Mucosa of rectum (tissue), 2 donors: ENCODE measurements at regions not wholly inside any gene's neighbourhood (a gene's known extent, or its start where the extent isn't known, plus 50 kb on each side); places are given as distances from the start of the nearest gene placed in this dataset.
"Not testable (repeated sequence)": the region's sequence is repeated elsewhere in the genome, so short reads cannot be mapped to it uniquely, and the experiment has no call there.

Source experiments
- H3K27ac ChIP-seq, 2 donors: one replicate each; pipeline ENCODE4 v1.7.0; 2013; ENCODE audit warnings: inconsistent platforms in 2 of 2, low read depth in 2 of 2, low read length in 2 of 2
- H3K27me3 ChIP-seq, 2 donors: one replicate each; pipeline ENCODE4 v1.7.0; 2013; ENCODE audit warnings: low read length in 2 of 2; ENCODE audit not compliant: control insufficient read depth in 2 of 2, insufficient read depth in 2 of 2
- H3K36me3 ChIP-seq, 2 donors: one replicate each; pipeline ENCODE4 v1.7.0; 2013; ENCODE audit warnings: low read length in 2 of 2; ENCODE audit not compliant: control insufficient read depth in 2 of 2, insufficient read depth in 2 of 2
- H3K4me1 ChIP-seq, 2 donors: one replicate each; pipeline ENCODE4 v1.7.0; 2013; ENCODE audit warnings: low read length in 2 of 2, mild to moderate bottlenecking in 1 of 2; ENCODE audit not compliant: control insufficient read depth in 2 of 2, insufficient read depth in 2 of 2
- H3K4me3 ChIP-seq, 2 donors: one replicate each; pipeline ENCODE4 v1.7.0; 2013; ENCODE audit warnings: low read length in 2 of 2
- H3K9ac ChIP-seq, 2 donors: one replicate each; pipeline ENCODE4 v1.7.0; 2013; ENCODE audit warnings: low read length in 2 of 2, low read depth in 1 of 2, mild to moderate bottlenecking in 1 of 2
- H3K9me3 ChIP-seq, 2 donors: one replicate each; pipeline ENCODE4 v1.7.0; 2013; ENCODE audit warnings: low read length in 2 of 2; ENCODE audit not compliant: control insufficient read depth in 2 of 2
- donor health status: healthy.
- donor health status: Normal muscosa, but diverticular disease.

DNA sequence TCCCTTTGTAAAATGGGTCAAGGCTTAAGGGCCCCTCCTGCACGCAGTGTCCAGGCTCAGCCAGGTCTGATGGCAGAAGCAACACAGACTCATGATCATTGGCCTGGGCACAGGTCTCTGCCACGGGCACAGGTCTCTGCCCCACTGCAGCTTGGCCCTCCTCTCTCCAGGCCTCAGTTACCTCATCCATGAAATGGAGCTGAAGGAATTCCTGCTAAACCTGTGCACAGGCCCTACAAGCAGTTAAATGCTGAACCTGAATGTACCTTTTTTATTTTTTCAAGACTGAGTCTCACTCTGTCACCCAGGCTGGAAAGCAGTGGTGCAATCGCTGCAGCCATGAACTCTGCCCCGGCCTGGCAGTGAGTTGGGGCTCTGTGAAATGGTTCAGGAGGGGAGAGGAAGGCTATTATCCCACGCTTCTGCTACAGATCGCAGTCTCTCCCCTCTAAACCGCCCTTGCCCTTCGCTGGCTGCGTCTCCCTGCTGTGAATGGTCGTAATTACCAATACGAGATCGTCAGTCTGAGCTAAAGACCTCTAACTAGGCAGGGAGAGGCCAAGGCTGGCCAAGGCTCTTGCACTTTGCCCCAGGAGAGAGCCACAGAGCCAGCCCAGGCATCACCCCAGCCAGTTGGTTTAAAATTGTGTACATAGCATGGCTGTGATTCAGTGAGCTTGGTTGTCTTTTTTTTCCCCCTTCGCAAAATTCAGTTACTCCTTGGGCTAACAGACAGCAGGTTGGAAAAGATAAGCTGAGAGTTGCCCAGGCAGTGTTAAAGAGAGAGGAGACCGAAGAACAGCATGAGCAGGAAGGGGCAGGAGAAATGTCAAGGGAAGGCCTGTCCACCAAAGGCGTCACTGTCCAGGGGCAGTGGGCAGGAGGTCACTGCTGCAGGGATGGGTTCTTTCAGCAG, 93.0 kb upstream of the KCTD7 start:
- H3K4me1 ChIP-seq = no peaks in the 10 kb centered on the region
- no peak overlapping the region for H3K9ac ChIP-seq
- H3K4me3 ChIP-seq = no peak overlapping the region
- H3K27ac ChIP-seq = no peak overlapping the region
- H3K9me3 ChIP-seq = no peaks in the 10 kb centered on the region
- no peaks in the 10 kb centered on the region for H3K27me3 ChIP-seq
- peaks cover 0 to 2% of the 10 kb centered on the region in 2 donors for H3K36me3 ChIP-seq

DNA sequence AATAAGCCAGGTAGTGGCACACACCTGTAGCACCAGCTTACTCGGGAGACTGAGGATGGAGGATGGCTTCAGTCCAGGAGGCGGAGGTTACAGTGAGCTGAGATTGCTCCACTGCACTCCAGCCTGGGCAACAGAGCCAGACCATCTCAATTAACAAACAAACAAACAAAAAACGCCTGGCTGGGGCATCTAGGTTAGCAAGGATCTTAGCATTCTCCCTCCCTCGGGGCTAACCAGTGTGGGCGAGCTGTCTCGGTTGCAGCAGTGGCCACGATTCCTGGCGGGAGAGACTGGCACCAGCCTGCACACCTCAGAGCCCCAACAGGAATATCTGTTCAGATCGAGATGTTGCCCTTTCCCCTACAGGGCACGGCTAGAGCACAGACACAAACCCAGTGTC, 91.3 kb upstream of the KCTD7 start:
- Histone ChIP-seq H3K27ac (no peak overlapping the region), H3K27me3 (no peaks in the 10 kb centered on the region), H3K4me1 (no peaks in the 10 kb centered on the region), H3K36me3 (peaks cover 6% of the 10 kb centered on the region in 2 donors), H3K9ac (no peak overlapping the region), H3K9me3 (no peaks in the 10 kb centered on the region), H3K4me3 (no peak overlapping the region)

DNA sequence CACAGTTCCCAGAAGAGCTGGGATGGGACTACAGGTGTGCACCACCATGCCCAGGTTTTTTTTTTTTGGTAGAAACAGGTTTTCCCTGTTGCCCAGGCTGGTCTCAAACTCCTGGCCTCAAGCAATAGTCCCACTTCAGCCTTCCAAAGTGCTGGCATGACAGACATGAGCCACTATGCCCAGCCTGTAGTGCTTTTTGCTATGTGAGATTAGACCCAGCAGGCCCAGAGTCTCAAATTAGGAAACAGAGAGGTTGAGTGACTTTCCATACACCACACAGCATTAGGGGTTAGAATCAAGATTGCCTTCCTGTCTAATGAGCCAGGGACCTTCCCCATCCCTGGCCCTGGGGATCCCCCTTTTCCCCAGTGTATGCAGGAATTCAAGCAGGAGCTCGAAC, 90.8 kb upstream of the KCTD7 start:
- Histone ChIP-seq H3K36me3 (peaks cover 6% of the 10 kb centered on the region in 2 donors), H3K27ac (no peak overlapping the region), H3K9me3 (no peaks in the 10 kb centered on the region), H3K27me3 (no peaks in the 10 kb centered on the region), H3K9ac (no peak overlapping the region), H3K4me3 (no peak overlapping the region), H3K4me1 (no peaks in the 10 kb centered on the region)

DNA sequence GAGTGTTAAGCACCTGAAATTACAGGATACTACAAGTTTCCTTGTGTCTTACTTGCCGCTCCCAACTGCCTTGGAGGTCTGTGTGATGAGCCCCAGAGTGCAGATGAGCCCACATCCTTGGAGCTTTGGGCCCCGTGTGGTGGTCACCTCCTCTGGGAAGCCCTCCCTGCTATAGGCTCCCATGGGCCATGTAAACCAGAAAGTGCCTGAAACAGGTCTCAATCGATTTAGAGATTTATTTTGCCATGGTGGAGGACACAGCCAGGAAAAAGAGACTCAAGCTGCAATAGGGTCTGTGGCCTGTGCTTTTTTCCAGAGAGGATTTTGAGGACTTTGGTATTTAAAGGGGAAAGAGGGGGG, 89.4 kb upstream of the KCTD7 start:
- Histone ChIP-seq H3K27me3 (no peaks in the 10 kb centered on the region), H3K4me3 (no peak overlapping the region), H3K9me3 (no peaks in the 10 kb centered on the region), H3K4me1 (no peaks in the 10 kb centered on the region), H3K9ac (no peak overlapping the region), H3K36me3 (peaks cover 6 to 10% of the 10 kb centered on the region in 2 donors), H3K27ac (no peak overlapping the region)

DNA sequence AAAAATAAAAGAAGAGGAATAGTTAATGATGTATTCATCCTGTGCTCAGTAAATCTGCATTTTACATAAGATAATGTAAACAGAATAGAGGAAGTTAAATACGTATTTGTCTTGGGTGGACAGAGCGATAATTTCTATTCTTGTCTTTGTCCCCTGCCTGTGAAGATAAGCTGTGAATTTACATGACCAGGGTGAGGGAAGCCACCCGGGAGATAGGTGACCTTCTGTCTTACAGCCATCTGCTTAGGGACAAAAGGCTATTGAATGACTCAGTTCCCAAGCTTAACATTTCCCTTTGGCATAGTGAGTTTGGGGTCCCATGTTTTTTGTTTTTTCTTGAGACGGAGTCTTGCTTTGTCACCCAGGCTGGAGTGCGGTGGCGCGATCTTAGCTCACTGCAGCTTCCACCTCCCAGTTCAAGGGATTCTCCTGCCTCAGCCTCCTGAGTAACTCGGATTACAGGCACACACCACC, 88.7 kb upstream of the KCTD7 start:
- H3K27me3 ChIP-seq = no peaks in the 10 kb centered on the region
- H3K27ac ChIP-seq = no peak overlapping the region
- H3K4me3 ChIP-seq = no peak overlapping the region
- no peak overlapping the region for H3K9ac ChIP-seq
- peaks cover 8 to 11% of the 10 kb centered on the region in 2 donors for H3K36me3 ChIP-seq
- no peaks in the 10 kb centered on the region for H3K9me3 ChIP-seq
- no peaks in the 10 kb centered on the region for H3K4me1 ChIP-seq

DNA sequence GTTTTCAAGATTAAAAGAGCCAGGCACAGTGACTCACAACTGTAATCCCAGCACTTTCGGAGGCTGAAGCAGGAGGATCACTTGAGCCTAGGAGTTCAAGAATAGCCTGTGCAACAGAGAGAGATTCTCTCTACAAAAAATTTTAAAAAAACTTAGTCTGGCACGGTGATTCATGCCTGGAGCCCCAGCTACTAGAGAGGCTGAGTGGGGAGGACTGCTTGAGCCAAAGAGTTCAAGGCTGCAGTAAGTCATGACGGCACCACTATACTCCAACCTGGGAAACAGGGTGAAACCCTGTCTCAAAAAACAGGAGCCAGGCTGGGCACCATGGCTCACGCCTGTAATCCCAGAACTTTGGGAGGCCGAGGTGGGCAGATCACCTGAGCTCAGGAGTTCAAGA, 86.6 kb upstream of the KCTD7 start:
- Histone ChIP-seq H3K4me1 (no peaks in the 10 kb centered on the region), H3K9ac (no peak overlapping the region), H3K27ac (no peak overlapping the region), H3K27me3 (no peaks in the 10 kb centered on the region), H3K36me3 (peaks cover 12 to 21% of the 10 kb centered on the region in 2 donors), H3K9me3 (no peaks in the 10 kb centered on the region), H3K4me3 (no peak overlapping the region)

DNA sequence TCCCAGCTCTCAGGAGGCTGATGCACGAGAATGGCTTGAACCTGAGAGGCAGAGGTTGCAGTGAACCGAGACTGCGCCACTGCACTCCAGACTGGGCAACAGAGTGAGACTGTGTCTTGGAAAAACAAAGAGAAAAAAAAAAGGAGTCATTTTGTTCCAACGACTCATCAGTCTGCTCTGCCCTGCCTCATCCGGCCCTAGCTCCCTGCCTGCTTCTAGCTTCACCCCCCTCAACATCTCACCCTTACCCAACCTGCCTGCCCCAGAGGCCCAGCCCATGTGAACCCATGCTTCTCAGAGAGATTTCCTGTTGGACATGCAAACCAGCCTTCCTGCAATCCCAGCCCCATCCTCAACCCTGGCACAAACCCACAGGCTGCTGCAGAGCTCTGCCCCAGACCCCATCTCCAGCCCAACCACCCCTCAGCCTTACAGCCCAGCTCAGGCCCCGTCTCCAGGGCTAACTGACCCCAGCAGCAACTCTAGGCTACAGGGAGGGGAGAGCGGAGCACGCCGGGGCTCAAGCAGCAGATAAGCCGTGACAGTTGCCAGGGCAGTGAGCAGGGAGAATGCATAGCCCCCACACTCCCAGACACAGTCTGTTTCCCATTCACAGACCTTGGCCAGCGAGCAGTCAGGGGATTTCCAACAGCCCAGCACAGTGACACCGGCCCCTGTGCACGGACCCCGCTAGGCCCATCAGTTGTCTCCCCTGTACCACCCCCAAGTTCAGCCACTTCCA, 86.0 kb upstream of the KCTD7 start:
- Histone ChIP-seq H3K9me3 (no peaks in the 10 kb centered on the region), H3K4me3 (no peak overlapping the region), H3K27me3 (no peaks in the 10 kb centered on the region), H3K9ac (no peak overlapping the region), H3K36me3 (peaks cover 12 to 20% of the 10 kb centered on the region in 2 donors), H3K4me1 (no peaks in the 10 kb centered on the region), H3K27ac (no peak overlapping the region)

DNA sequence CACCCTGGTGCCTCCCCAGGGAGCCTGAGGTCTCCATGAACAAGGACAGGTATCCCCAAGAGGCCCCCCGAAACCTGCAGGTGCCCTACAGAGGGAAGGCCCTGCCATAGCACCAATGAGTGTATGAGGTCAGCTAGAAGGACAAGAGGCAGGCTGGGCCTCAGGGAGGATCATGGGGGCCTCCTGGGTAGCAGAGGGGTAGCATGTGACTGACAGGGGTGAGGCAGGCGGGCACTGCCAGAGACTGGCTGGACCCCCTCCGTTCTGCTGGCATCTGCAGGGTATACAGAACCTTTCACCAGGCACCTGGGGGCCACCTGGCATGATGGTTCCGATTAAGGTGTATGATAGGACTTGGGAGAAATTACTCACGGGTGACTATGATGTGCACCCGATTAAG, 79.2 kb upstream of the KCTD7 start:
- Histone ChIP-seq H3K4me1 (no peaks in the 10 kb centered on the region), H3K9ac (no peak overlapping the region), H3K4me3 (no peak overlapping the region), H3K9me3 (no peaks in the 10 kb centered on the region), H3K36me3 (peaks cover 37 to 41% of the 10 kb centered on the region in 2 donors), H3K27ac (no peak overlapping the region), H3K27me3 (no peaks in the 10 kb centered on the region)

DNA sequence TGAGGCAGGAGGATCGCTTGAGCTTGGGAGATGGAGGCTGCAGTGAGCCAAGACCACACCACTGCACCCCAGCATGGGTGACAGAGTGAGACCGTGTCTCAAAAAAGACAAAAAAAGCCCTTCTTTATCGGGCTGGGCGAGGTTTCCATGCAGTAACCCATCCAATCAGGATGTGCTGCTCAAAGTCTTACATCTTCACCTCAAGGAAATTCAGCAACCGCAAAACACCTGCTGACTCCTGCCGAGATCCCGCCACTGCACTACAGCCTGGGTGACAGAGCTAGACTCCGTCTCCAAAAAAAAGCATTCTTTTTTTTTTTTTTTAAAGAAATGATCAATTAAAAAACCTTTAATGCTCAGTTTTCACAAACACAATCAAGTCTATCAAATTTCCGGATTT, 75.7 kb upstream of the KCTD7 start:
- no peak overlapping the region for H3K27ac ChIP-seq
- no peaks in the 10 kb centered on the region for H3K27me3 ChIP-seq
- H3K9me3 ChIP-seq = no peaks in the 10 kb centered on the region
- no peak overlapping the region for H3K4me3 ChIP-seq
- peaks cover 32% of the 10 kb centered on the region in 2 donors for H3K36me3 ChIP-seq
- no peaks in the 10 kb centered on the region for H3K4me1 ChIP-seq
- no peak overlapping the region for H3K9ac ChIP-seq

DNA sequence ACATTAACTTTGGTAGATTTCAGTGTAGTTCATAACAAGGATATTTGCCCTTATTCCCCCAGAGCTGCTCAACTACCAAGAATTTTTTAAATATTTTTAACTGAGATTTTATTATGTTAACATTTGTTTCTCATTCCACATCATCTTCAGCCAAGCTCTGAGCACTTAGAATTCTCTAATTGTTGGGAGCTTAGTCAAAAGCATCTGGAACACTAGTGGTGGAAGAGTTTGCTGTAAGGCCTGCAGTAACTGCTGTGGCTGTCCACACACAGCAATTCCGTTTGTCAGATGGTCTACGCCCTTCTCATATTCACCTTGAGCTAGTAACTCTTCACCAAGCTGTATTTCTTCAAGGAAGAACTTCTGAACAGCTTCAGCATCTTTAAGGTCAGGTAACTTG, 75.0 kb upstream of the KCTD7 start:
- not testable (repeated sequence) for H3K27ac ChIP-seq

More for the DNA sequence above, 75.0 kb upstream of the KCTD7 start:
- H3K27me3 ChIP-seq, H3K9me3 ChIP-seq, H3K4me3 ChIP-seq, H3K4me1 ChIP-seq, H3K9ac ChIP-seq: not testable (repeated sequence)
- H3K36me3 ChIP-seq = peaks cover 32 to 34% of the 10 kb centered on the region in 2 donors
